ENCODE measurements at regions not wholly inside any gene's neighbourhood (a gene's known extent, or its start where the extent isn't known, plus 50 kb on each side); places are given as distances from the start of the nearest gene placed in this dataset.
A peak's percentile ranks its signal among the peaks of the same experiment; 100 is the strongest.

- H3K36me3 Mint-ChIP-seq = no peaks in the 10 kb centered on the region
- H3K9me3 Mint-ChIP-seq = no peaks in the 10 kb centered on the region
- ATAC-seq (no peak), DNase-seq (ENCODE audit: low spot score) (no peak)
- no peak overlapping the region for H3K4me3 Mint-ChIP-seq
- no peak overlapping the region for H3K27ac Mint-ChIP-seq
- H3K27me3 Mint-ChIP-seq = peaks cover 0 to 13% of the 10 kb centered on the region in 2 donors
- no peaks in the 10 kb centered on the region for H3K4me1 Mint-ChIP-seq (ENCODE audit: low read depth in 2 of 2)
These were observed 331.5 kb downstream of the ZNF608 start for GRCh38 chr5:124414973-124415372.

GRCh38 chr5:124410539-124411488, 335.6 kb downstream of the ZNF608 start:
- no peaks in the 10 kb centered on the region for H3K4me1 Mint-ChIP-seq (ENCODE audit: low read depth in 2 of 2)
- ATAC-seq (no peak), DNase-seq (ENCODE audit: low spot score) (no peak)
- peaks cover 0 to 5% of the 10 kb centered on the region in 2 donors for H3K27me3 Mint-ChIP-seq
- H3K27ac Mint-ChIP-seq = no peak overlapping the region
- H3K9me3 Mint-ChIP-seq = peaks cover 3% of the 10 kb centered on the region
- H3K36me3 Mint-ChIP-seq = no peaks in the 10 kb centered on the region
- no peak overlapping the region for H3K4me3 Mint-ChIP-seq

- Mint-ChIP-seq H3K4me1 (ENCODE audit: low read depth in 2 of 2) (no peaks in the 10 kb centered on the region), H3K27me3 (peaks cover 0 to 3% of the 10 kb centered on the region in 2 donors)
These were observed 337.5 kb downstream of the ZNF608 start for GRCh38 chr5:124408738-124409453.

GRCh38 chr5:124404796-124405195, 341.6 kb downstream of the ZNF608 start:
- peaks cover 0 to 8% of the 10 kb centered on the region in 2 donors for H3K4me1 Mint-ChIP-seq (ENCODE audit: low read depth in 2 of 2)
- H3K9me3 Mint-ChIP-seq = peaks cover 3% of the 10 kb centered on the region
- no peaks in the 10 kb centered on the region for H3K27me3 Mint-ChIP-seq
- DNase-seq (ENCODE audit: low spot score) (no peak), ATAC-seq (no peak)
- H3K36me3 Mint-ChIP-seq = no peaks in the 10 kb centered on the region
- no peak overlapping the region for H3K27ac Mint-ChIP-seq
- no peak overlapping the region for H3K4me3 Mint-ChIP-seq

More at GRCh38 chr5:124408738-124409453, 337.5 kb downstream of the ZNF608 start:
- Mint-ChIP-seq H3K4me3 (no peak overlapping the region), H3K9me3 (peaks cover 3% of the 10 kb centered on the region), H3K36me3 (no peaks in the 10 kb centered on the region), H3K27ac (no peak overlapping the region)
- no peak for ATAC-seq
- no peak for DNase-seq (ENCODE audit: low spot score)

GRCh38 chr5:124403281-124403680, 343.2 kb downstream of the ZNF608 start:
- no peaks in the 10 kb centered on the region for H3K36me3 Mint-ChIP-seq
- peaks cover 0 to 5% of the 10 kb centered on the region in 2 donors for H3K27me3 Mint-ChIP-seq
- H3K4me1 Mint-ChIP-seq (ENCODE audit: low read depth in 2 of 2) = peaks cover 0 to 8% of the 10 kb centered on the region in 2 donors
- no peak for DNase-seq (ENCODE audit: low spot score)
- no peak overlapping the region for H3K27ac Mint-ChIP-seq
- no peaks in the 10 kb centered on the region for H3K9me3 Mint-ChIP-seq
- no peak for ATAC-seq
- H3K4me3 Mint-ChIP-seq = no peak overlapping the region

GRCh38 chr5:124402144-124402581, 344.3 kb downstream of the ZNF608 start:
- DNase-seq (ENCODE audit: low spot score) (no peak), ATAC-seq (peak in 1 of 2 donors; percentile 76)
- H3K27me3 Mint-ChIP-seq = peaks cover 0 to 8% of the 10 kb centered on the region in 2 donors
- H3K4me3 Mint-ChIP-seq = no peak overlapping the region
- H3K27ac Mint-ChIP-seq = no peak overlapping the region
- H3K9me3 Mint-ChIP-seq = peaks cover 2% of the 10 kb centered on the region
- H3K4me1 Mint-ChIP-seq (ENCODE audit: low read depth in 2 of 2) = peaks cover 0 to 8% of the 10 kb centered on the region in 2 donors
- no peaks in the 10 kb centered on the region for H3K36me3 Mint-ChIP-seq

- H3K9me3 Mint-ChIP-seq = peaks cover 2% of the 10 kb centered on the region
- DNase-seq (ENCODE audit: low spot score) = no peak
- H3K4me3 Mint-ChIP-seq = no peak overlapping the region
- no peak for ATAC-seq
- H3K36me3 Mint-ChIP-seq = no peaks in the 10 kb centered on the region
- no peak overlapping the region for H3K27ac Mint-ChIP-seq
- H3K27me3 Mint-ChIP-seq = peaks cover 0 to 8% of the 10 kb centered on the region in 2 donors
- H3K4me1 Mint-ChIP-seq (ENCODE audit: low read depth in 2 of 2) = peaks cover 0 to 8% of the 10 kb centered on the region in 2 donors
These were observed 344.8 kb downstream of the ZNF608 start for GRCh38 chr5:124401476-124402143.

- peaks cover 2% of the 10 kb centered on the region for H3K9me3 Mint-ChIP-seq
- H3K27me3 Mint-ChIP-seq = peaks cover 0 to 12% of the 10 kb centered on the region in 2 donors
- no peak for DNase-seq (ENCODE audit: low spot score)
- H3K4me3 Mint-ChIP-seq = no peak overlapping the region
- ATAC-seq = no peak
- H3K4me1 Mint-ChIP-seq (ENCODE audit: low read depth in 2 of 2) = peaks cover 0 to 8% of the 10 kb centered on the region in 2 donors
- H3K36me3 Mint-ChIP-seq = no peaks in the 10 kb centered on the region
- no peak overlapping the region for H3K27ac Mint-ChIP-seq
These were observed 346.9 kb downstream of the ZNF608 start for GRCh38 chr5:124399426-124399961.

- ATAC-seq = no peak
- H3K4me1 Mint-ChIP-seq (ENCODE audit: low read depth in 2 of 2) = peaks cover 0 to 8% of the 10 kb centered on the region in 2 donors
These were observed 348.0 kb downstream of the ZNF608 start for GRCh38 chr5:124398460-124398859.

GRCh38 chr5:124397317-124397716, 349.1 kb downstream of the ZNF608 start:
- peaks cover 0 to 8% of the 10 kb centered on the region in 2 donors for H3K4me1 Mint-ChIP-seq (ENCODE audit: low read depth in 2 of 2)
- ATAC-seq = no peak
- no peak overlapping the region for H3K4me3 Mint-ChIP-seq
- peaks cover 2% of the 10 kb centered on the region for H3K9me3 Mint-ChIP-seq
- H3K36me3 Mint-ChIP-seq = no peaks in the 10 kb centered on the region
- peaks cover 0 to 14% of the 10 kb centered on the region in 2 donors for H3K27me3 Mint-ChIP-seq
- no peak for DNase-seq (ENCODE audit: low spot score)
- H3K27ac Mint-ChIP-seq = no peak overlapping the region

More at GRCh38 chr5:124398460-124398859, 348.0 kb downstream of the ZNF608 start:
- H3K9me3 Mint-ChIP-seq = peaks cover 2% of the 10 kb centered on the region
- H3K4me3 Mint-ChIP-seq = no peak overlapping the region
- no peak overlapping the region for H3K27ac Mint-ChIP-seq
- DNase-seq (ENCODE audit: low spot score) = no peak
- no peaks in the 10 kb centered on the region for H3K36me3 Mint-ChIP-seq
- H3K27me3 Mint-ChIP-seq = peaks cover 0 to 14% of the 10 kb centered on the region in 2 donors

GRCh38 chr5:124395926-124396325, 350.5 kb downstream of the ZNF608 start:
- DNase-seq (ENCODE audit: low spot score) (no peak), ATAC-seq (no peak)
- H3K4me1 Mint-ChIP-seq (ENCODE audit: low read depth in 2 of 2) = no peaks in the 10 kb centered on the region
- H3K27me3 Mint-ChIP-seq = peaks cover 0 to 14% of the 10 kb centered on the region in 2 donors
- no peaks in the 10 kb centered on the region for H3K36me3 Mint-ChIP-seq
- H3K27ac Mint-ChIP-seq = no peak overlapping the region
- H3K4me3 Mint-ChIP-seq = no peak overlapping the region
- peaks cover 2% of the 10 kb centered on the region for H3K9me3 Mint-ChIP-seq

GRCh38 chr5:124395287-124395686, 351.2 kb downstream of the ZNF608 start:
- H3K4me1 Mint-ChIP-seq (ENCODE audit: low read depth in 2 of 2) = no peaks in the 10 kb centered on the region
- no peaks in the 10 kb centered on the region for H3K36me3 Mint-ChIP-seq
- DNase-seq (ENCODE audit: low spot score) (no peak), ATAC-seq (no peak)
- H3K27me3 Mint-ChIP-seq = peaks cover 0 to 14% of the 10 kb centered on the region in 2 donors
- no peak overlapping the region for H3K4me3 Mint-ChIP-seq
- H3K27ac Mint-ChIP-seq = no peak overlapping the region
- peaks cover 2% of the 10 kb centered on the region for H3K9me3 Mint-ChIP-seq

GRCh38 chr5:124394700-124395245, 351.7 kb downstream of the ZNF608 start:
- Mint-ChIP-seq H3K27me3 (peaks cover 0 to 14% of the 10 kb centered on the region in 2 donors), H3K4me3 (no peak overlapping the region), H3K27ac (no peak overlapping the region), H3K4me1 (ENCODE audit: low read depth in 2 of 2) (no peaks in the 10 kb centered on the region), H3K36me3 (no peaks in the 10 kb centered on the region), H3K9me3 (peaks cover 2% of the 10 kb centered on the region)
- ATAC-seq = no peak
- no peak for DNase-seq (ENCODE audit: low spot score)
